Endodermal cell (in vitro differentiated cells): ENCODE measurements at regions not wholly inside any gene's neighbourhood (a gene's known extent, or its start where the extent isn't known, plus 50 kb on each side); places are given as distances from the start of the nearest gene placed in this dataset.

ENCODE experiments used
- DNase-seq: peaks from one replicate; pipeline ENCODE4 v3.0.0-alpha.2; 2017
- H3K27ac ChIP-seq: 2 replicates; pipeline ENCODE4 v1.5.1; 2013; ENCODE audit warnings: mild to moderate bottlenecking, low read depth, low read length, moderate library complexity
- H3K27me3 ChIP-seq: 2 replicates; pipeline ENCODE4 v1.6.1; 2013; ENCODE audit warnings: mild to moderate bottlenecking, low read length, moderate library complexity; ENCODE audit not compliant: insufficient read depth, control insufficient read depth, poor library complexity, severe bottlenecking
- H3K36me3 ChIP-seq: 2 replicates; pipeline ENCODE4 v1.7.0; 2013; ENCODE audit warnings: mild to moderate bottlenecking, low read length, moderate library complexity; ENCODE audit not compliant: control insufficient read depth, insufficient read depth
- H3K4me1 ChIP-seq: one replicate; pipeline ENCODE4 v1.7.0; 2013; ENCODE audit warnings: low read length; ENCODE audit not compliant: control insufficient read depth, insufficient read depth
- H3K4me3 ChIP-seq: 2 replicates; pipeline ENCODE4 v1.5.1; 2013; ENCODE audit warnings: mild to moderate bottlenecking, low read length, moderate library complexity
- H3K9ac ChIP-seq: 2 replicates; pipeline ENCODE4 v1.6.1; 2013; ENCODE audit warnings: mild to moderate bottlenecking, low read length, moderate library complexity; ENCODE audit not compliant: poor library complexity, severe bottlenecking; ENCODE audit errors: extremely low read depth
- H3K9me3 ChIP-seq: 2 replicates; pipeline ENCODE4 v1.6.1; 2013; ENCODE audit warnings: mild to moderate bottlenecking, low read length, moderate library complexity; ENCODE audit not compliant: control insufficient read depth
- H3K27ac Mint-ChIP-seq: 2 replicates; pipeline ENCODE4 v1.8.0; 2020; ENCODE audit warnings: mixed read lengths
- H3K27me3 Mint-ChIP-seq: 2 replicates; pipeline ENCODE4 v1.8.0; 2021; ENCODE audit warnings: mild to moderate bottlenecking, mixed read lengths; ENCODE audit not compliant: insufficient read depth
- H3K36me3 Mint-ChIP-seq: 2 replicates; pipeline ENCODE4 v1.8.0; 2020; ENCODE audit warnings: low read depth, mixed read lengths
- H3K4me1 Mint-ChIP-seq: 2 replicates; pipeline ENCODE4 v1.8.0; 2020; ENCODE audit warnings: mixed read lengths
- H3K4me3 Mint-ChIP-seq: 2 replicates; pipeline ENCODE4 v1.8.0; 2020; ENCODE audit warnings: mild to moderate bottlenecking, moderate library complexity, mixed read lengths
- H3K9me3 Mint-ChIP-seq: 2 replicates; pipeline ENCODE4 v1.8.0; 2020; ENCODE audit warnings: mild to moderate bottlenecking, mixed read lengths
- CTCF ChIP-seq: fragments of 200-600 bp; sonication (generic); conservative IDR thresholded peaks from 2 replicates; pipeline ENCODE4 v1.5.0; 2021; ENCODE audit warnings: antibody characterized with exemption, mild to moderate bottlenecking
- WGBS, 2 experiments: methylation state at CpG; one replicate each; pipeline versions ENCODE4 v1.1.5 to v1.1.7; 2013; ENCODE audit warnings: missing lambda C conversion rate in 2 of 2, mixed read lengths in 1 of 2; ENCODE audit not compliant: insufficient coverage in 1 of 2, insufficient read length in 1 of 2; 5-methylcytosine and 5-hydroxymethylcytosine counted together

GRCh38 chr9:87118594-87118993, 171.3 kb upstream of the GAS1 start:
- Mint-ChIP-seq H3K9me3 (no peaks in the 10 kb centered on the region), H3K4me1 (no peaks in the 10 kb centered on the region), H3K4me3 (no peak overlapping the region), H3K27me3 (peaks cover 4% of the 10 kb centered on the region), H3K36me3 (no peaks in the 10 kb centered on the region), H3K27ac (no peak overlapping the region)
- WGBS, 2 experiments, result 50 to 94% methylated on average over 1 of the region's 1 CpG
- Histone ChIP-seq H3K4me1 (no peaks in the 10 kb centered on the region), H3K27ac (no peak overlapping the region), H3K27me3 (no peaks in the 10 kb centered on the region), H3K9ac (no peak overlapping the region), H3K4me3 (no peak overlapping the region), H3K36me3 (no peaks in the 10 kb centered on the region), H3K9me3 (no peaks in the 10 kb centered on the region)
- no peak for DNase-seq
- no peak for TF ChIP-seq CTCF

- no peak overlapping the region for H3K4me3 Mint-ChIP-seq
- H3K27ac ChIP-seq, result no peak overlapping the region
- no peaks in the 10 kb centered on the region for H3K9me3 Mint-ChIP-seq
These were observed 172.1 kb upstream of the GAS1 start for GRCh38 chr9:87119328-87119881.

GRCh38 chr9:87120610-87121009, 173.3 kb upstream of the GAS1 start:
- no peak overlapping the region for H3K27ac Mint-ChIP-seq
- WGBS, 2 experiments, result 97 to 100% methylated on average over 3 to 5 of the region's 5 CpGs
- H3K36me3 Mint-ChIP-seq, result no peaks in the 10 kb centered on the region
- no peak overlapping the region for H3K4me3 ChIP-seq
- H3K4me3 Mint-ChIP-seq, result no peak overlapping the region
- H3K4me1 ChIP-seq, result no peaks in the 10 kb centered on the region
- no peak for DNase-seq
- no peaks in the 10 kb centered on the region for H3K27me3 ChIP-seq
- no peaks in the 10 kb centered on the region for H3K9me3 Mint-ChIP-seq
- no peaks in the 10 kb centered on the region for H3K9me3 ChIP-seq
- no peak overlapping the region for H3K27ac ChIP-seq
- no peaks in the 10 kb centered on the region for H3K36me3 ChIP-seq
- peaks cover 4% of the 10 kb centered on the region for H3K27me3 Mint-ChIP-seq
- H3K4me1 Mint-ChIP-seq, result no peaks in the 10 kb centered on the region
- no peak for TF ChIP-seq CTCF
- no peak overlapping the region for H3K9ac ChIP-seq

More at GRCh38 chr9:87119328-87119881, 172.1 kb upstream of the GAS1 start:
- no peak overlapping the region for H3K4me3 ChIP-seq
- no peaks in the 10 kb centered on the region for H3K4me1 ChIP-seq
- H3K36me3 ChIP-seq, result no peaks in the 10 kb centered on the region
- Mint-ChIP-seq H3K36me3 (no peaks in the 10 kb centered on the region), H3K27ac (no peak overlapping the region), H3K4me1 (no peaks in the 10 kb centered on the region), H3K27me3 (peaks cover 4% of the 10 kb centered on the region)
- H3K9me3 ChIP-seq, result no peaks in the 10 kb centered on the region
- no peak overlapping the region for H3K9ac ChIP-seq
- TF ChIP-seq CTCF, result no peak
- DNase-seq, result no peak
- H3K27me3 ChIP-seq, result no peaks in the 10 kb centered on the region
- WGBS, 2 experiments, result 92 to 97% methylated on average over 10 to 11 of the region's 11 CpGs
